Ecto neural progenitor cell (in vitro differentiated cells): ENCODE measurements at regions not wholly inside any gene's neighbourhood (a gene's known extent, or its start where the extent isn't known, plus 50 kb on each side); places are given as distances from the start of the nearest gene placed in this dataset.
A peak's percentile ranks its signal among the peaks of the same experiment; 100 is the strongest.
"Not testable (repeated sequence)": the region's sequence is repeated elsewhere in the genome, so short reads cannot be mapped to it uniquely, and the experiment has no call there.

Source experiments
- DNase-seq: peaks from one replicate; pipeline ENCODE4 v3.0.0-alpha.2; 2018; ENCODE audit warnings: low spot score

- DNase-seq = not testable (repeated sequence)
These were observed 875.1 kb upstream of the ACVR2A start for GRCh38 chr2:146969703-146970102.

GRCh38 chr2:146964494-146964893 lies 880.3 kb upstream of the ACVR2A start:
- no peak for DNase-seq

GRCh38 chr2:146954544-146954943 lies 890.3 kb upstream of the ACVR2A start:
- DNase-seq = no peak

GRCh38 chr2:146952696-146953095 lies 892.1 kb upstream of the ACVR2A start:
- DNase-seq = no peak

- no peak for DNase-seq
These were observed 893.9 kb upstream of the ACVR2A start for GRCh38 chr2:146950911-146951310.

GRCh38 chr2:146950361-146950760 lies 894.5 kb upstream of the ACVR2A start:
- no peak for DNase-seq

GRCh38 chr2:146949400-146949799 lies 895.4 kb upstream of the ACVR2A start:
- DNase-seq = no peak

- DNase-seq = no peak
These were observed 900.2 kb upstream of the ACVR2A start for GRCh38 chr2:146944601-146945000.

- DNase-seq = no peak
These were observed 904.7 kb upstream of the ACVR2A start for GRCh38 chr2:146939991-146940685.

GRCh38 chr2:146934921-146935320 lies 909.9 kb upstream of the ACVR2A start:
- no peak for DNase-seq

GRCh38 chr2:146931109-146931508 lies 913.7 kb upstream of the ACVR2A start:
- no peak for DNase-seq

GRCh38 chr2:146927080-146927711 lies 917.6 kb upstream of the ACVR2A start:
- peak; percentile 75 for DNase-seq

GRCh38 chr2:146918280-146918679 lies 926.5 kb upstream of the ACVR2A start:
- no peak for DNase-seq

GRCh38 chr2:146917431-146918042 lies 927.3 kb upstream of the ACVR2A start:
- no peak for DNase-seq

- DNase-seq = no peak
These were observed 927.9 kb upstream of the ACVR2A start for GRCh38 chr2:146916914-146917313.

GRCh38 chr2:146913476-146913875 lies 931.4 kb upstream of the ACVR2A start:
- no peak for DNase-seq

GRCh38 chr2:146912536-146912935 lies 932.3 kb upstream of the ACVR2A start:
- DNase-seq = no peak

GRCh38 chr2:146908776-146909175 lies 936.1 kb upstream of the ACVR2A start:
- no peak for DNase-seq

- DNase-seq = no peak
These were observed 946.7 kb upstream of the ACVR2A start for GRCh38 chr2:146898083-146898482.

- DNase-seq = no peak
These were observed 950.3 kb upstream of the ACVR2A start for GRCh38 chr2:146894514-146894913.

- no peak for DNase-seq
These were observed 951.3 kb upstream of the ACVR2A start for GRCh38 chr2:146893500-146894041.

GRCh38 chr2:146890491-146890890 lies 954.3 kb upstream of the ACVR2A start:
- no peak for DNase-seq

- DNase-seq = no peak
These were observed 964.9 kb upstream of the ACVR2A start for GRCh38 chr2:146879882-146880281.
